ENCODE measurements at regions not wholly inside any gene's neighbourhood (a gene's known extent, or its start where the extent isn't known, plus 50 kb on each side); places are given as distances from the start of the nearest gene placed in this dataset.

- no peak for TF ChIP-seq CTCF (IDR thresholded peaks at IDR 0.05)
- no peak for TF ChIP-seq POLR2A (IDR thresholded peaks at IDR 0.05)
Measured at GRCh38 chr9:87280421-87280820, 217.2 kb upstream of the DAPK1 start.
